T-cell (primary cell): ENCODE measurements at regions not wholly inside any gene's neighbourhood (a gene's known extent, or its start where the extent isn't known, plus 50 kb on each side); places are given as distances from the start of the nearest gene placed in this dataset.

ENCODE experiments used
- ATAC-seq, 4 experiments: fragments of 200-7000 bp in 3 of 4; fragments of 150-1000 bp in 1 of 4; cut with Tn5 transposase; replicated peaks in 1 of 4; 1 replicate in 3 of 4; 2 replicates in 1 of 4; pipeline ENCODE4 v1.10.0; 2021; ENCODE audit warnings: moderate library complexity in 3 of 4, mild to moderate bottlenecking in 2 of 4, moderate number of reproducible peaks in 1 of 4
- CTCF ChIA-PET, 2 donors: fragments of 300-600 bp; sonication (Branson Sonifier 250); formaldehyde crosslinking; loops; one replicate each; lab custom pipeline; 2022; ENCODE audit warnings: antibody characterized with exemption in 2 of 2; lab: Charles Lee
- POLR2A ChIA-PET, 2 donors: fragments of 300-600 bp; sonication (Branson Sonifier 250); formaldehyde crosslinking; loops; one replicate each; lab custom pipeline; 2022; ENCODE audit warnings: antibody characterized with exemption in 2 of 2; lab: Charles Lee
- DNase-seq, 35 experiments: peaks; one replicate each; pipeline versions ENCODE4 v3.0.0 to v3.0.0-alpha.2; 2013 to 2023
- H3K27ac ChIP-seq: one replicate; pipeline ENCODE4 v1.5.1; 2013; ENCODE audit warnings: low read length
- H3K27me3 ChIP-seq, 2 experiments: replicated peaks in 1 of 2; 1 replicate in 1 of 2; 2 replicates in 1 of 2; pipeline versions ENCODE4 v1.6.1 to v1.7.0; 2013; ENCODE audit warnings: low read length in 1 of 2, mixed read lengths in 1 of 2; ENCODE audit not compliant: control insufficient read depth in 2 of 2, insufficient read depth in 2 of 2; ENCODE audit errors: extremely low read depth in 1 of 2
- H3K36me3 ChIP-seq, 2 donors: 1 replicate in 1 of 2; 2 replicates in 1 of 2; pipeline versions ENCODE4 v1.6.1 to v1.7.0; 2013; ENCODE audit warnings: low read length in 1 of 2; ENCODE audit not compliant: control insufficient read depth in 2 of 2, insufficient read depth in 1 of 2; ENCODE audit errors: extremely low read depth in 1 of 2
- H3K4me1 ChIP-seq, 2 experiments: 1 replicate in 1 of 2; 2 replicates in 1 of 2; pipeline versions ENCODE4 v1.6.1 to v1.7.0; 2013; ENCODE audit warnings: low read length in 2 of 2, mixed read lengths in 1 of 2; ENCODE audit not compliant: insufficient read depth in 2 of 2, control insufficient read depth in 1 of 2; ENCODE audit errors: extremely low read depth in 1 of 2
- H3K4me3 ChIP-seq, 2 donors: 1 replicate in 1 of 2; 2 replicates in 1 of 2; pipeline versions ENCODE4 v1.5.1 to v1.7.0; 2013; ENCODE audit warnings: mild to moderate bottlenecking in 2 of 2, low read length in 1 of 2, moderate library complexity in 1 of 2; ENCODE audit not compliant: control insufficient read depth in 1 of 2; ENCODE audit errors: extremely low read depth in 1 of 2
- H3K9me3 ChIP-seq: 2 replicates; pipeline ENCODE4 v1.7.0; 2013
- H3K27ac Mint-ChIP-seq, 2 donors: one replicate each; pipeline ENCODE4 v1.8.0; 2020 to 2021; ENCODE audit warnings: mild to moderate bottlenecking in 2 of 2, mixed read lengths in 2 of 2
- H3K27me3 Mint-ChIP-seq, 2 donors: one replicate each; pipeline ENCODE4 v1.8.0; 2021 to 2022; ENCODE audit warnings: mixed read lengths in 2 of 2
- H3K36me3 Mint-ChIP-seq: one replicate; pipeline ENCODE4 v1.8.0; 2021; ENCODE audit warnings: mixed read lengths
- H3K4me1 Mint-ChIP-seq, 3 donors: one replicate each; pipeline ENCODE4 v1.8.0; 2020 to 2022; ENCODE audit warnings: mixed read lengths in 3 of 3, mild to moderate bottlenecking in 1 of 3
- H3K4me3 Mint-ChIP-seq, 3 donors: one replicate each; pipeline ENCODE4 v1.8.0; 2020 to 2022; ENCODE audit warnings: mild to moderate bottlenecking in 3 of 3, mixed read lengths in 3 of 3, moderate library complexity in 3 of 3
- H3K9me3 Mint-ChIP-seq, 3 donors: one replicate each; pipeline ENCODE4 v1.8.0; 2020 to 2022; ENCODE audit warnings: mixed read lengths in 3 of 3
- WGBS: methylation state at CpG from one replicate; pipeline ENCODE4 v1.1.5; 2013; ENCODE audit warnings: missing lambda C conversion rate; ENCODE audit not compliant: insufficient coverage; 5-methylcytosine and 5-hydroxymethylcytosine counted together

DNA sequence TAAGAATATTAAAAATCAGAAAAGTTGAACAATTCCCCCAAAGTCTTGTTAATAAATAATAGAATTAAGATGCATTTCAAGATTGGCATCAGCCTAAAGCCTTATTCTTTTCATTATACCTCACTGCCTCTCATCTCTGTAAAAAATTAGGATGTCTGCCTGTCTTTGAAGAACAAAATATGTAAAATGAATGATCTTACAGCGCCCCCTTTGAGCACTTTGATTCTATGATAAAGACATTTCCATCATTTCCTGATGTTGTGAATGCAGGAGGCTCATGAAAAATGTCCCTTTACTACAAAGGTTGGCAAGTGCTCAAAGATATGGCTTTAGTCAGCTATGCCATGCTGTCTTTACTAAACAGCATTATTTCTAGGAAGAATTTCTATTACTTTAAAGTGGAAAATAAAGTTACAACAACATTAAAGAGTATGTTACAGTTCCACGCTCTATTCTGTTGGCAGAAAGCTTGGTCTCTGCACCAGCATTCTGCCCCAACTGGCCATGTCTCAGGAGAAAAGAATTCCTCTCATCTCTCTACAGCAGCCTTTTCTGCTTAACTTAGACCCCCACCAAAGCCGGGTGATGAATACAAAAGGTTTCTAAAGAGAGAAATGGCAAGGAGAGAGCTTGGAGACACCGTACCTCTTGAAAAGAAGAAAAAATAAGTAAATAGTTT, 95.1 kb downstream of the LLPH start:
- Mint-ChIP-seq H3K27ac (no peak overlapping the region), H3K4me3 (no peak overlapping the region), H3K36me3 (no peaks in the 10 kb centered on the region), H3K27me3 (peaks cover 16 to 32% of the 10 kb centered on the region in 2 donors), H3K4me1 (no peaks in the 10 kb centered on the region), H3K9me3 (no peaks in the 10 kb centered on the region)
- peak in 1 of 35 experiments; percentile 13 for DNase-seq
- no peak overlapping the region for H3K27ac ChIP-seq
- ChIA-PET CTCF (no interaction called here), POLR2A (no interaction called here)
- no CpG with 5 or more reads among the region's 4 CpGs for WGBS
- no peak overlapping the region for H3K4me3 ChIP-seq
- no peaks in the 10 kb centered on the region for H3K4me1 ChIP-seq
- no peaks in the 10 kb centered on the region for H3K9me3 ChIP-seq
- H3K36me3 ChIP-seq, result no peaks in the 10 kb centered on the region
- H3K27me3 ChIP-seq, result peaks cover 0 to 16% of the 10 kb centered on the region in 2 experiments
- ATAC-seq, result no peak

- H3K9me3 Mint-ChIP-seq, result no peaks in the 10 kb centered on the region
- no peaks in the 10 kb centered on the region for H3K36me3 Mint-ChIP-seq
- ChIA-PET POLR2A (no interaction called here), CTCF (no interaction called here)
- no peaks in the 10 kb centered on the region for H3K4me1 Mint-ChIP-seq
- Histone ChIP-seq H3K27me3 (peaks cover 0 to 16% of the 10 kb centered on the region in 2 experiments), H3K4me3 (no peak overlapping the region), H3K9me3 (no peaks in the 10 kb centered on the region), H3K27ac (no peak overlapping the region), H3K36me3 (no peaks in the 10 kb centered on the region), H3K4me1 (no peaks in the 10 kb centered on the region)
- WGBS, result 78% methylated on average over 3 of the region's 3 CpGs
- no peak overlapping the region for H3K4me3 Mint-ChIP-seq
- ATAC-seq (no peak), DNase-seq (no peak)
- no peak overlapping the region for H3K27ac Mint-ChIP-seq
- H3K27me3 Mint-ChIP-seq, result peaks cover 10 to 26% of the 10 kb centered on the region in 2 donors
Observed at GRCh38 chr12:66033151-66033550, 97.4 kb downstream of the LLPH start.

DNA sequence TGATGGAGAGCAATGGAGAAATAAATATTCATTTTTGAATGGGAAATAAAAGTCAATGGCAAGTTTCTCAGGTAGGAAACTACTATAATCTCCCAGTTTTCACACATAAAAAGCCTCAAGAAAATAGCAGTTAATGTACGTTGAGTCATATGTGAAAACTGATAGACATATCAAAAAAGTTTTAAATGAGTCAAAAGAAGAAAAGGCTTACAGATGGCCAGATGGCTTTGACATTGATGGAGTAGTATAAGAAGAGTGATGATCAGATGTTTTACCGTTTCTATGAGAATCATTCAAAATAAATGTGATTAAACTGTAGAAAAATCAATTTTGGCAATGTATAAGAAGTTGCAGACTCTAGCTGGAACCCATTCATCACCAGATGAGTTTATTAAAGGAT, 97.8 kb downstream of the LLPH start:
- Histone ChIP-seq H3K4me1 (no peaks in the 10 kb centered on the region), H3K36me3 (no peaks in the 10 kb centered on the region), H3K9me3 (no peaks in the 10 kb centered on the region), H3K4me3 (no peak overlapping the region), H3K27ac (no peak overlapping the region), H3K27me3 (peaks cover 0 to 16% of the 10 kb centered on the region in 2 experiments)
- no peaks in the 10 kb centered on the region for H3K36me3 Mint-ChIP-seq
- H3K27ac Mint-ChIP-seq, result no peak overlapping the region
- ATAC-seq, result no peak
- DNase-seq, result no peak
- H3K27me3 Mint-ChIP-seq, result peaks cover 10 to 26% of the 10 kb centered on the region in 2 donors
- H3K9me3 Mint-ChIP-seq, result no peaks in the 10 kb centered on the region
- CTCF ChIA-PET, result no interaction called here
- no CpG with 5 or more reads among the region's 2 CpGs for WGBS
- POLR2A ChIA-PET, result no interaction called here
- no peaks in the 10 kb centered on the region for H3K4me1 Mint-ChIP-seq
- H3K4me3 Mint-ChIP-seq, result no peak overlapping the region

DNA sequence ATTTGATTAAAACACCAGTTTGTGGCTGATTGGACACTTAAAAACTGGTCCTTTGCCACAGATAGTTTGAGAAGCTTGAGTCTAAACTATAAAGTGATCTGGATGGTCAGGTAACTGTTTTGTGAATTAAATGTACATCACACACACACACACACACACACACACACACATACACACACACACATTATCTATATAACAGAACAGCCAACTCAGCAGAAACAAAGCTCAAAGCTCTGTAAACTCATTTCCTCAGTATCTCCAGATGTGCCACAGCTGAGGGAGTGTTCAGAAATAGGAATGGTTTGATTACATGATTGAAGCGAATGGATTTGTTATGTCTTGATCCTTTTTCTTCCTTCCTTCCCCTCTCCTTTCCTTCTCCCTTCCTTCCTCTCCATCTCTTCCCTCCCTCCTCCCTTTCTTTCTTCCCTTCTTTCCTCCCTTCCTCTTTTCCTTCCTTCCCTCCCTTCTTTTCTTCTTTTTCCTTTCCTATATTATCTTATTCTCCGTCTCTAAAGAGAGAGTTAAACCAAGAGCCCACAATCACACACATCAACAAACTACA, 100.3 kb downstream of the LLPH start:
- Mint-ChIP-seq H3K36me3 (no peaks in the 10 kb centered on the region), H3K9me3 (no peaks in the 10 kb centered on the region), H3K4me3 (no peak overlapping the region), H3K4me1 (no peaks in the 10 kb centered on the region), H3K27ac (no peak overlapping the region), H3K27me3 (peaks cover 11 to 21% of the 10 kb centered on the region in 2 donors)
- Histone ChIP-seq H3K4me1 (no peaks in the 10 kb centered on the region), H3K4me3 (no peak overlapping the region), H3K27ac (no peak overlapping the region), H3K36me3 (no peaks in the 10 kb centered on the region), H3K9me3 (no peaks in the 10 kb centered on the region), H3K27me3 (peaks cover 0 to 12% of the 10 kb centered on the region in 2 experiments)
- ATAC-seq, result no peak
- no peak for DNase-seq
- WGBS, result no CpG with 5 or more reads among the region's 2 CpGs
- ChIA-PET CTCF (no interaction called here), POLR2A (no interaction called here)

GRCh38 chr12:66028390-66028789, 102.2 kb downstream of the LLPH start:
- Mint-ChIP-seq H3K9me3 (no peaks in the 10 kb centered on the region), H3K4me3 (no peak overlapping the region), H3K27me3 (peaks cover 12 to 24% of the 10 kb centered on the region in 2 donors), H3K4me1 (no peaks in the 10 kb centered on the region), H3K27ac (no peak overlapping the region), H3K36me3 (no peaks in the 10 kb centered on the region)
- no peaks in the 10 kb centered on the region for H3K4me1 ChIP-seq
- ChIA-PET CTCF (no interaction called here), POLR2A (no interaction called here)
- DNase-seq, result no peak
- WGBS, result no CpG with 5 or more reads among the region's 2 CpGs
- peaks cover 0 to under 1% of the 10 kb centered on the region in 2 experiments for H3K27me3 ChIP-seq
- ATAC-seq, result no peak
- no peaks in the 10 kb centered on the region for H3K36me3 ChIP-seq
- no peak overlapping the region for H3K4me3 ChIP-seq
- no peaks in the 10 kb centered on the region for H3K9me3 ChIP-seq
- H3K27ac ChIP-seq, result no peak overlapping the region

DNA sequence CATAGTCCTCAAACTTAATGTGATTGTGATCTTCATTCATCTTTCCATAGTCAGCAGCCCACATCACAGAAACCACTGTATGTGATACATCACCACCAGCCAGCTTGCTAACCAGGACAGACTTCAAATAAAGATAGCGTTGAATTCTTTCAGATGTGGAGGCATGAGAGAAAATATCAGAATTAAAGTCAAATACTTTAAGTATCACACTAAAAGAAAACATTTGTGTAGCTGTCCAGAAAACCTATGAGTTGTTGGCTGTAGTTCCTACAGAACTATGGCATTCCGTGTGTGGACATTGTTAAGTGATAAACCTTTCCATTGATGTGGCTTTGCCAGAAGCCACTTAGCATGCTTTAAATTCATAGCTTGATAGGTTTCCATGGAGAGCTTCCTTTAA, 105.1 kb downstream of the LLPH start:
- Histone ChIP-seq H3K4me3 (no peak overlapping the region), H3K4me1 (no peaks in the 10 kb centered on the region), H3K9me3 (no peaks in the 10 kb centered on the region), H3K27ac (no peak overlapping the region), H3K36me3 (no peaks in the 10 kb centered on the region), H3K27me3 (peaks cover 0 to 4% of the 10 kb centered on the region in 2 experiments)
- Mint-ChIP-seq H3K27me3 (peaks cover 18 to 26% of the 10 kb centered on the region in 2 donors), H3K4me1 (no peaks in the 10 kb centered on the region), H3K9me3 (no peaks in the 10 kb centered on the region), H3K36me3 (no peaks in the 10 kb centered on the region), H3K4me3 (no peak overlapping the region), H3K27ac (no peak overlapping the region)
- ATAC-seq, result no peak
- 57% methylated on average over 1 of the region's 2 CpGs for WGBS
- DNase-seq, result no peak
- ChIA-PET CTCF (no interaction called here), POLR2A (no interaction called here)
